H1 (cell line): ENCODE measurements at regions not wholly inside any gene's neighbourhood (a gene's known extent, or its start where the extent isn't known, plus 50 kb on each side); places are given as distances from the start of the nearest gene placed in this dataset.

Experiments
- CTCF ChIA-PET: fragments of 300-600 bp; sonication (Branson Sonifier 250); formaldehyde crosslinking; loops from one replicate; lab custom pipeline; 2021; ENCODE audit not compliant: partially characterized antibody; lab: Charles Lee
- POLR2A ChIA-PET: fragments of 300-600 bp; sonication (Branson Sonifier 250); formaldehyde crosslinking; loops from one replicate; lab custom pipeline; 2021; ENCODE audit warnings: inconsistent platforms; ENCODE audit not compliant: partially characterized antibody; lab: Charles Lee
- DNase-seq, 2 experiments: peaks; one replicate each; pipeline versions ENCODE4 v3.0.0 to v3.0.0-alpha.2; 2010 to 2022; ENCODE audit warnings: low spot score in 2 of 2, low read depth in 1 of 2, mixed read lengths in 1 of 2
- FAIRE-seq: peaks from 2 replicates; lab custom pipeline; 2011; peaks lifted over from hg19 to GRCh38; lab: Jason Lieb, UNC
- H2AFZ ChIP-seq: 2 replicates; pipeline ENCODE4 v1.8.1; 2012; ENCODE audit warnings: low read length, inconsistent platforms
- H2AK5ac ChIP-seq: 2 replicates; pipeline ENCODE4 v1.6.1; 2013; ENCODE audit warnings: low read depth, low read length
- H2BK120ac ChIP-seq: replicated peaks from 2 replicates; pipeline ENCODE3; 2013; ENCODE audit warnings: low read depth, low read length, inconsistent platforms
- H2BK12ac ChIP-seq: 2 replicates; pipeline ENCODE4 v1.6.1; 2013; ENCODE audit warnings: low read depth, low read length
- H2BK15ac ChIP-seq: 2 replicates; pipeline ENCODE4 v1.6.1; 2013; ENCODE audit warnings: low read length
- H2BK20ac ChIP-seq: 2 replicates; pipeline ENCODE4 v1.6.1; 2013; ENCODE audit warnings: low read length
- H2BK5ac ChIP-seq: 2 replicates; pipeline ENCODE4 v1.6.1; 2013; ENCODE audit warnings: low read depth, low read length
- H3K14ac ChIP-seq: 2 replicates; pipeline ENCODE4 v1.6.1; 2013; ENCODE audit warnings: inconsistent platforms; ENCODE audit not compliant: insufficient read length
- H3K18ac ChIP-seq: 2 replicates; pipeline ENCODE4 v1.6.1; 2013; ENCODE audit warnings: low read length; ENCODE audit errors: extremely low read depth
- H3K23ac ChIP-seq: 2 replicates; pipeline ENCODE4 v1.6.1; 2013; ENCODE audit warnings: inconsistent platforms; ENCODE audit not compliant: insufficient read length
- H3K23me2 ChIP-seq: 2 replicates; pipeline ENCODE4 v1.6.1; 2013; ENCODE audit warnings: low read depth, low read length
- H3K27ac ChIP-seq: 2 replicates; pipeline ENCODE4 v1.6.1; 2011; ENCODE audit warnings: low read depth, low read length, inconsistent platforms
- H3K27me3 ChIP-seq, 4 experiments: replicated peaks in 1 of 4; 1 replicate in 1 of 4; 2 replicates in 3 of 4; pipeline versions ENCODE4 v1.6.1 to v1.8.1; 2011 to 2013; ENCODE audit warnings: low read length in 3 of 4, mild to moderate bottlenecking in 3 of 4, inconsistent platforms in 2 of 4, mixed read lengths in 2 of 4, moderate library complexity in 1 of 4; ENCODE audit not compliant: control insufficient read depth in 3 of 4, insufficient read depth in 3 of 4; ENCODE audit errors: extremely low read depth in 1 of 4
- H3K36me3 ChIP-seq, 4 experiments: 2 replicates each; pipeline versions ENCODE4 v1.6.1 to v1.8.1; 2011 to 2013; ENCODE audit warnings: mild to moderate bottlenecking in 4 of 4, low read length in 3 of 4, moderate library complexity in 2 of 4, control low read depth in 1 of 4, inconsistent platforms in 1 of 4; ENCODE audit not compliant: insufficient read depth in 4 of 4, control insufficient read depth in 2 of 4
- H3K4ac ChIP-seq: replicated peaks from 2 replicates; pipeline ENCODE3; 2013; ENCODE audit warnings: low read length, low read depth, mixed read lengths, inconsistent platforms; ENCODE audit not compliant: insufficient read length
- H3K4me1 ChIP-seq, 4 experiments: replicated peaks in 1 of 4; 1 replicate in 1 of 4; 2 replicates in 3 of 4; pipeline versions ENCODE4 v1.6.1 to v1.8.1; 2011 to 2013; ENCODE audit warnings: low read length in 3 of 4, inconsistent platforms in 2 of 4, mixed read lengths in 1 of 4; ENCODE audit not compliant: insufficient read depth in 4 of 4, control insufficient read depth in 3 of 4
- H3K4me2 ChIP-seq, 2 experiments: 2 replicates each; pipeline versions ENCODE4 v1.6.1 to v1.8.1; 2011 to 2013; ENCODE audit warnings: low read depth in 2 of 2, low read length in 2 of 2, control low read depth in 1 of 2, inconsistent platforms in 1 of 2, mild to moderate bottlenecking in 1 of 2; ENCODE audit not compliant: insufficient read depth in 1 of 2
- H3K4me3 ChIP-seq, 4 experiments: fragments of 200-600, 300-600 bp in 1 of 4; sonication (generic), shearing (Covaris generic), sonication (Bioruptor Twin) in 1 of 4; 2 replicates each; pipeline versions ENCODE4 v1.5.1 to v1.8.1; 2011 to 2016; ENCODE audit warnings: low read length in 4 of 4, low read depth in 3 of 4, control low read depth in 2 of 4, inconsistent platforms in 2 of 4, mild to moderate bottlenecking in 2 of 4, mixed read lengths in 1 of 4, moderate library complexity in 1 of 4; ENCODE audit not compliant: insufficient read depth in 2 of 4; ENCODE audit errors: extremely low read depth in 1 of 4
- H3K56ac ChIP-seq: replicated peaks from 2 replicates; pipeline ENCODE3; 2013; ENCODE audit warnings: low read depth, mild to moderate bottlenecking, mixed read lengths, low read length, inconsistent platforms; ENCODE audit not compliant: insufficient read length
- H3K79me1 ChIP-seq: 2 replicates; pipeline ENCODE4 v1.6.1; 2013; ENCODE audit warnings: low read depth, low read length, control low read depth
- H3K79me2 ChIP-seq, 2 experiments: 2 replicates each; pipeline versions ENCODE4 v1.6.1 to v1.8.1; 2012 to 2013; ENCODE audit warnings: low read length in 2 of 2, mild to moderate bottlenecking in 2 of 2, inconsistent platforms in 1 of 2; ENCODE audit not compliant: insufficient read depth in 2 of 2, control insufficient read depth in 1 of 2
- H3K9ac ChIP-seq, 4 experiments: replicated peaks in 1 of 4; 1 replicate in 1 of 4; 2 replicates in 3 of 4; pipeline versions ENCODE4 v1.6.1 to v1.8.1; 2011 to 2013; ENCODE audit warnings: low read depth in 3 of 4, low read length in 3 of 4, control low read depth in 2 of 4, mild to moderate bottlenecking in 2 of 4, moderate library complexity in 2 of 4, inconsistent platforms in 1 of 4; ENCODE audit errors: extremely low read depth in 1 of 4
- H3K9me3 ChIP-seq, 2 experiments: 2 replicates each; pipeline versions ENCODE4 v1.6.1 to v1.8.1; 2012 to 2013; ENCODE audit warnings: mild to moderate bottlenecking in 2 of 2, moderate library complexity in 2 of 2, control low read depth in 1 of 2, inconsistent platforms in 1 of 2, low read depth in 1 of 2, low read length in 1 of 2, mixed read lengths in 1 of 2; ENCODE audit not compliant: insufficient read depth in 2 of 2
- H4K20me1 ChIP-seq, 2 experiments: replicated peaks in 1 of 2; 2 replicates each; pipeline versions ENCODE3 to v1.8.1; 2011 to 2013; ENCODE audit warnings: inconsistent platforms in 2 of 2, low read length in 2 of 2, mild to moderate bottlenecking in 1 of 2; ENCODE audit not compliant: insufficient read depth in 2 of 2, control insufficient read depth in 1 of 2
- H4K5ac ChIP-seq: 2 replicates; pipeline ENCODE4 v1.6.1; 2013; ENCODE audit warnings: low read length, low read depth, mixed read lengths, inconsistent platforms; ENCODE audit not compliant: insufficient read length
- H4K8ac ChIP-seq: 2 replicates; pipeline ENCODE4 v1.8.0; 2013; ENCODE audit warnings: mild to moderate bottlenecking, moderate library complexity, low read length, inconsistent platforms; ENCODE audit not compliant: insufficient read depth; ENCODE audit errors: extremely low read depth
- H4K91ac ChIP-seq: replicated peaks from 2 replicates; pipeline ENCODE3; 2013; ENCODE audit warnings: low read length, mixed read lengths, inconsistent platforms; ENCODE audit not compliant: insufficient read length
- CHD2 ChIP-seq: IDR thresholded peaks from 2 replicates; pipeline ENCODE4 v1.6.1; 2012; ENCODE audit warnings: low read length, improper control_type of control experiment
- EGR1 ChIP-seq: IDR thresholded peaks from 2 replicates; pipeline ENCODE4 v1.6.1; 2011; ENCODE audit warnings: low read depth, low read length, borderline replicate concordance
- TCF12 ChIP-seq: IDR thresholded peaks from 2 replicates; pipeline ENCODE4 v1.6.1; 2011; ENCODE audit warnings: low read depth, mild to moderate bottlenecking, low read length
- WGBS, 2 experiments: shearing (Covaris generic) in 1 of 2; methylation state at CpG; one replicate each; pipeline versions ENCODE4 v1.1.6 to v1.1.7; 2013 to 2015; ENCODE audit warnings: low lambda C conversion rate in 2 of 2, mixed read lengths in 2 of 2, inconsistent platforms in 1 of 2, low coverage in 1 of 2, missing lambda C conversion rate in 1 of 2; ENCODE audit not compliant: insufficient replicate concordance in 2 of 2, insufficient coverage in 1 of 2, insufficient read length in 1 of 2; ENCODE audit errors: extremely low coverage in 1 of 2, missing lambda C conversion rate in 1 of 2; 5-methylcytosine and 5-hydroxymethylcytosine counted together

DNA sequence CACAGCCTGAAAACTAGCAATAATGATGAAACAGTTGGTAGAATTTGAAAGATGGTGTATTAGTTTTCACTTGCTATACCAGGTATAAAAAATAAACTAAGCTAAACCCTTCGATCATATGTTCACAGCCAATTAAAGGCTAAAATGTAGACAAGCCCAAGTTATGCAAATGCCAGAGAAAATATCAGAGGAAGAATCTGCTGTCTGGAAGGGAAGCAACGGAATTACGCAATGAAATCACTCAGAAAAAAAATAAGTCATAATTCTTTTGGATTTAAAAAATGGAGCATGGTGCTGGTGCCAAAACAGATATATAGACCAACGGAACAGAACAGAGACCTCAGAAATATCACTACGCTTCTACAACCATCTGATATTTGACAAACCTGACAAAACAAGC is 108.3 kb downstream of the ARL4C start:
- no peaks in the 10 kb centered on the region for H3K4me1 ChIP-seq
- no peak overlapping the region for H2BK20ac ChIP-seq
- no peak overlapping the region for H2BK12ac ChIP-seq
- no peak overlapping the region for H4K8ac ChIP-seq
- no peak overlapping the region for H2AFZ ChIP-seq
- no peak overlapping the region for H3K14ac ChIP-seq
- no peak overlapping the region for H3K4ac ChIP-seq
- H3K79me1 ChIP-seq = no peaks in the 10 kb centered on the region
- no peak overlapping the region for H4K5ac ChIP-seq
- no peak overlapping the region for H2BK15ac ChIP-seq
- no peak overlapping the region for H3K18ac ChIP-seq
- H3K79me2 ChIP-seq = no peaks in the 10 kb centered on the region
- H3K36me3 ChIP-seq = no peaks in the 10 kb centered on the region; a peak in 1 of 8 replicates
- no peaks in the 10 kb centered on the region for H3K23me2 ChIP-seq
- H2BK120ac ChIP-seq = no peak overlapping the region
- no peak overlapping the region for H3K9ac ChIP-seq
- H3K27ac ChIP-seq = no peak overlapping the region
- TF ChIP-seq CHD2 = no peak
- TF ChIP-seq EGR1 = no peak
- TF ChIP-seq TCF12 = no peak
- 89% methylated on average over 5 of the region's 5 CpGs; no CpG with 5 or more reads in 1 of the 2 experiments for WGBS, 2 experiments
- no peak overlapping the region for H2AK5ac ChIP-seq
- no peak overlapping the region for H4K91ac ChIP-seq
- FAIRE-seq = no peak
- CTCF ChIA-PET = interaction anchor here (0.7 kb wide), 1 partner anchor 1184 kb away, joined by 3 read pairs; no protein-coding TSS in a partner anchor
- POLR2A ChIA-PET = no interaction called here
- H3K56ac ChIP-seq = no peak overlapping the region
- H3K27me3 ChIP-seq = no peaks in the 10 kb centered on the region
- no peak overlapping the region for H3K4me3 ChIP-seq
- no peak overlapping the region for H3K4me2 ChIP-seq
- no peak overlapping the region for H3K23ac ChIP-seq
- no peaks in the 10 kb centered on the region for H4K20me1 ChIP-seq
- H2BK5ac ChIP-seq = no peak overlapping the region
- DNase-seq = no peak
- H3K9me3 ChIP-seq = no peaks in the 10 kb centered on the region; a peak in 2 of 4 replicates
